ENCODE measurements at regions not wholly inside any gene's neighbourhood (a gene's known extent, or its start where the extent isn't known, plus 50 kb on each side); places are given as distances from the start of the nearest gene placed in this dataset.
"Not testable (repeated sequence)": the region's sequence is repeated elsewhere in the genome, so short reads cannot be mapped to it uniquely, and the experiment has no call there.

- no peaks in the 10 kb centered on the region for H3K4me1 Mint-ChIP-seq
- no peak overlapping the region for H3K4me3 Mint-ChIP-seq
- no peaks in the 10 kb centered on the region for H3K9me3 Mint-ChIP-seq
- no peak for DNase-seq
- H3K27ac Mint-ChIP-seq: no peak overlapping the region
- peaks cover 3% of the 10 kb centered on the region for H3K27me3 Mint-ChIP-seq
- no peaks in the 10 kb centered on the region for H3K36me3 Mint-ChIP-seq
Measured at GRCh38 chr15:62895905-62896316, 146.6 kb upstream of the TPM1 start.

- DNase-seq: no peak
- Mint-ChIP-seq H3K9me3 (no peaks in the 10 kb centered on the region), H3K27ac (no peak overlapping the region), H3K27me3 (peaks cover 3% of the 10 kb centered on the region), H3K4me3 (no peak overlapping the region), H3K4me1 (no peaks in the 10 kb centered on the region), H3K36me3 (no peaks in the 10 kb centered on the region)
Measured at GRCh38 chr15:62896380-62896866, 146.1 kb upstream of the TPM1 start.

- no peaks in the 10 kb centered on the region for H3K4me1 Mint-ChIP-seq
- no peaks in the 10 kb centered on the region for H3K36me3 Mint-ChIP-seq
- no peak for DNase-seq
- H3K27ac Mint-ChIP-seq: no peak overlapping the region
- H3K27me3 Mint-ChIP-seq: peaks cover 3% of the 10 kb centered on the region
- H3K4me3 Mint-ChIP-seq: no peak overlapping the region
- H3K9me3 Mint-ChIP-seq: no peaks in the 10 kb centered on the region
Measured at GRCh38 chr15:62896969-62897486, 145.5 kb upstream of the TPM1 start.

- H3K27ac Mint-ChIP-seq: no peak overlapping the region
Measured at GRCh38 chr15:62897634-62898033, 144.9 kb upstream of the TPM1 start.

GRCh38 chr15:62899090-62899493, 143.5 kb upstream of the TPM1 start:
- no peaks in the 10 kb centered on the region for H3K4me1 Mint-ChIP-seq
- H3K9me3 Mint-ChIP-seq: no peaks in the 10 kb centered on the region
- H3K27ac Mint-ChIP-seq: no peak overlapping the region
- no peaks in the 10 kb centered on the region for H3K36me3 Mint-ChIP-seq
- no peak overlapping the region for H3K4me3 Mint-ChIP-seq
- DNase-seq: no peak
- H3K27me3 Mint-ChIP-seq: peaks cover 6% of the 10 kb centered on the region

More at GRCh38 chr15:62897634-62898033, 144.9 kb upstream of the TPM1 start:
- DNase-seq: no peak
- no peaks in the 10 kb centered on the region for H3K4me1 Mint-ChIP-seq
- no peaks in the 10 kb centered on the region for H3K9me3 Mint-ChIP-seq
- H3K27me3 Mint-ChIP-seq: peaks cover 3% of the 10 kb centered on the region
- H3K36me3 Mint-ChIP-seq: no peaks in the 10 kb centered on the region
- no peak overlapping the region for H3K4me3 Mint-ChIP-seq

- Mint-ChIP-seq H3K27ac (no peak overlapping the region), H3K4me3 (no peak overlapping the region), H3K36me3 (no peaks in the 10 kb centered on the region), H3K27me3 (peaks cover 6% of the 10 kb centered on the region), H3K9me3 (no peaks in the 10 kb centered on the region), H3K4me1 (no peaks in the 10 kb centered on the region)
- DNase-seq: no peak
Measured at GRCh38 chr15:62900071-62900802, 142.3 kb upstream of the TPM1 start.

GRCh38 chr15:62901087-62901486, 141.5 kb upstream of the TPM1 start:
- H3K27me3 Mint-ChIP-seq: peaks cover 6% of the 10 kb centered on the region
- DNase-seq: no peak
- H3K27ac Mint-ChIP-seq: no peak overlapping the region
- no peaks in the 10 kb centered on the region for H3K36me3 Mint-ChIP-seq
- H3K9me3 Mint-ChIP-seq: no peaks in the 10 kb centered on the region
- no peaks in the 10 kb centered on the region for H3K4me1 Mint-ChIP-seq
- H3K4me3 Mint-ChIP-seq: no peak overlapping the region

- Mint-ChIP-seq H3K36me3 (no peaks in the 10 kb centered on the region), H3K9me3 (no peaks in the 10 kb centered on the region), H3K27me3 (peaks cover 6% of the 10 kb centered on the region), H3K4me1 (no peaks in the 10 kb centered on the region), H3K4me3 (no peak overlapping the region), H3K27ac (no peak overlapping the region)
- no peak for DNase-seq
Measured at GRCh38 chr15:62901909-62902546, 140.5 kb upstream of the TPM1 start.

GRCh38 chr15:62902821-62903220, 139.7 kb upstream of the TPM1 start:
- Mint-ChIP-seq H3K4me1 (no peaks in the 10 kb centered on the region), H3K4me3 (no peak overlapping the region), H3K27me3 (peaks cover 3% of the 10 kb centered on the region), H3K27ac (no peak overlapping the region), H3K36me3 (no peaks in the 10 kb centered on the region), H3K9me3 (no peaks in the 10 kb centered on the region)
- no peak for DNase-seq

- no peaks in the 10 kb centered on the region for H3K4me1 Mint-ChIP-seq
- peaks cover 3% of the 10 kb centered on the region for H3K27me3 Mint-ChIP-seq
- H3K4me3 Mint-ChIP-seq: no peak overlapping the region
- DNase-seq: no peak
- no peaks in the 10 kb centered on the region for H3K36me3 Mint-ChIP-seq
- H3K27ac Mint-ChIP-seq: peak overlapping the region; percentile 11
- H3K9me3 Mint-ChIP-seq: no peaks in the 10 kb centered on the region
Measured at GRCh38 chr15:62903437-62903836, 139.1 kb upstream of the TPM1 start.

- peaks cover 3% of the 10 kb centered on the region for H3K27me3 Mint-ChIP-seq
- no peak overlapping the region for H3K4me3 Mint-ChIP-seq
- no peak overlapping the region for H3K27ac Mint-ChIP-seq
- no peaks in the 10 kb centered on the region for H3K9me3 Mint-ChIP-seq
- no peak for DNase-seq
- no peaks in the 10 kb centered on the region for H3K4me1 Mint-ChIP-seq
- no peaks in the 10 kb centered on the region for H3K36me3 Mint-ChIP-seq
Measured at GRCh38 chr15:62904041-62904910, 138.3 kb upstream of the TPM1 start.

GRCh38 chr15:62906627-62907026, 135.9 kb upstream of the TPM1 start:
- DNase-seq: no peak
- Mint-ChIP-seq H3K27ac (no peak overlapping the region), H3K27me3 (peaks cover 3% of the 10 kb centered on the region), H3K4me1 (no peaks in the 10 kb centered on the region), H3K9me3 (no peaks in the 10 kb centered on the region), H3K36me3 (no peaks in the 10 kb centered on the region), H3K4me3 (no peak overlapping the region)

GRCh38 chr15:62907275-62907674, 135.3 kb upstream of the TPM1 start:
- no peak for DNase-seq
- Mint-ChIP-seq H3K36me3 (no peaks in the 10 kb centered on the region), H3K4me3 (no peak overlapping the region), H3K27ac (no peak overlapping the region), H3K4me1 (no peaks in the 10 kb centered on the region), H3K27me3 (peaks cover 3% of the 10 kb centered on the region), H3K9me3 (no peaks in the 10 kb centered on the region)

GRCh38 chr15:62908341-62908740, 134.2 kb upstream of the TPM1 start:
- H3K36me3 Mint-ChIP-seq, H3K27ac Mint-ChIP-seq, H3K27me3 Mint-ChIP-seq, H3K4me3 Mint-ChIP-seq, H3K4me1 Mint-ChIP-seq, H3K9me3 Mint-ChIP-seq, DNase-seq: not testable (repeated sequence)

GRCh38 chr15:62909257-62909656, 133.3 kb upstream of the TPM1 start:
- Mint-ChIP-seq H3K27ac (no peak overlapping the region), H3K4me1 (no peaks in the 10 kb centered on the region), H3K27me3 (no peaks in the 10 kb centered on the region), H3K36me3 (no peaks in the 10 kb centered on the region), H3K9me3 (no peaks in the 10 kb centered on the region), H3K4me3 (no peak overlapping the region)
- no peak for DNase-seq

Data from activated naive CD8-positive, alpha-beta T cell treated with anti-CD3 and anti-CD28 coated beads for 36 hours (primary cell).